HEK293 (cell line): ENCODE measurements at regions not wholly inside any gene's neighbourhood (a gene's known extent, or its start where the extent isn't known, plus 50 kb on each side); places are given as distances from the start of the nearest gene placed in this dataset.

Source experiments
- CTCF ChIP-seq: fragments of 450-650 bp; formaldehyde crosslinking; IDR thresholded peaks from 2 replicates; pipeline ENCODE4 v1.5.1; 2016; ENCODE audit warnings: missing biosample characterization, missing genetic modification characterization
- KLF1 ChIP-seq: fragments of 450-650 bp; formaldehyde crosslinking; IDR thresholded peaks from 2 replicates; pipeline ENCODE4 v1.5.1; 2016; ENCODE audit warnings: missing biosample characterization, missing genetic modification characterization
- ZBTB17 ChIP-seq: fragments of 450-650 bp; formaldehyde crosslinking; IDR thresholded peaks from 2 replicates; pipeline ENCODE4 v1.5.1; 2016; ENCODE audit warnings: missing biosample characterization, missing genetic modification characterization
- ZNF558 ChIP-seq: fragments of 450-650 bp; formaldehyde crosslinking; IDR thresholded peaks from 2 replicates; pipeline ENCODE4 v1.5.1; 2016; ENCODE audit warnings: missing biosample characterization, missing genetic modification characterization
- TF ChIP-seq, protein P1 (sequence below): sonication (generic); formaldehyde crosslinking; IDR thresholded peaks from 2 replicates; pipeline ENCODE4 v1.8.1; 2022; ENCODE audit warnings: mild to moderate bottlenecking, moderate library complexity, missing genetic modification reagents

DNA sequence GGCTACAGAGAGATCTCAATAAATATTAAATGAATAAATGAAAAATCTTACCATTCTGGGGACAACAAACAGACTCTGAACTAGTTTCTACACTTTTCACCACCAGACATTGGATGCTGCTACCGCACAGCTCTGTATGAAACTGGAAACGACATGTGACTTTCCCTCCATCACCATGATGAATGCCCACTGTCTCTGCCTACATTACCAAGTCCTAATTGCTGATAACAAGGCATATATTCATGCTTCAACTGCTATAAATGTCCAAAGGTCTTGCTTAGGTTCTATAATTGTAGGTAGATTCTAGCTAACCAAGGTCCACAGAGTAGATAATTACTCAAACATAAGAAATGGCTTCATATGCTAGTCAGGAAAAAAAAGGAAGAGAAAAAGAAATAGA lies 399.4 kb upstream of the ADGRL3 start:
- TF ChIP-seq ZBTB17 (tag by site-specific recombination) (no peak), KLF1 (no peak), CTCF (tag by site-specific recombination) (no peak), ZNF558 (tag by site-specific recombination) (no peak)
- TF ChIP-seq, protein P1, sequence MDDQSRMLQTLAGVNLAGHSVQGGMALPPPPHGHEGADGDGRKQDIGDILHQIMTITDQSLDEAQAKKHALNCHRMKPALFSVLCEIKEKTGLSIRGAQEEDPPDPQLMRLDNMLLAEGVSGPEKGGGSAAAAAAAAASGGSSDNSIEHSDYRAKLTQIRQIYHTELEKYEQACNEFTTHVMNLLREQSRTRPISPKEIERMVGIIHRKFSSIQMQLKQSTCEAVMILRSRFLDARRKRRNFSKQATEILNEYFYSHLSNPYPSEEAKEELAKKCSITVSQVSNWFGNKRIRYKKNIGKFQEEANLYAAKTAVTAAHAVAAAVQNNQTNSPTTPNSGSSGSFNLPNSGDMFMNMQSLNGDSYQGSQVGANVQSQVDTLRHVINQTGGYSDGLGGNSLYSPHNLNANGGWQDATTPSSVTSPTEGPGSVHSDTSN (CRISPR knock-in tag): no peak
